HG02678 (cell line): ENCODE measurements at regions not wholly inside any gene's neighbourhood (a gene's known extent, or its start where the extent isn't known, plus 50 kb on each side); places are given as distances from the start of the nearest gene placed in this dataset.
"Not testable (repeated sequence)": the region's sequence is repeated elsewhere in the genome, so short reads cannot be mapped to it uniquely, and the experiment has no call there.

Source experiments
- ATAC-seq: cut with Tn5 transposase; IDR thresholded peaks from one replicate; pipeline ENCODE4 v1.9.1; 2021; ENCODE audit warnings: mild to moderate bottlenecking, moderate library complexity; ENCODE audit not compliant: unreplicated experiment

GRCh38 chr4:12140864-12141263 lies 712.2 kb upstream of the HS3ST1 start:
- ATAC-seq = no peak

DNA sequence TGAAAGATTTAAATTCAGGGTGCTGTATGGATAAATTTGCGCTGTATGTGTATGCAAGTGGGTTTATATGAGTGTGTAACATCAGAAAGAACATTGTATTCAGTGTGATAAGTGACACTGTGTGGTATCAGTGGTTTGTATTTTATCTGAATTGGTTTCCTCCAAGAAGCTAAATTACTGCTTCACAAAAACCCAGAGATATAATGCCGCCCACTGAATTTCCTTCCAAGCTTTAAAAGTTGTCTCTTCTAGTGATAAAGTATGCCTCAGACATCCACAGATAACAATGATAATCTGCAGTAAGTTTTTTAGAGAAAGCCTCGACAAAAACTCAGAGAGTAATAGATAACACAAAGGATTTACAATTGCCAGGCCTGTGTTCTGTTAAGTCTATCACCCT lies 710.6 kb upstream of the HS3ST1 start:
- no peak for ATAC-seq

DNA sequence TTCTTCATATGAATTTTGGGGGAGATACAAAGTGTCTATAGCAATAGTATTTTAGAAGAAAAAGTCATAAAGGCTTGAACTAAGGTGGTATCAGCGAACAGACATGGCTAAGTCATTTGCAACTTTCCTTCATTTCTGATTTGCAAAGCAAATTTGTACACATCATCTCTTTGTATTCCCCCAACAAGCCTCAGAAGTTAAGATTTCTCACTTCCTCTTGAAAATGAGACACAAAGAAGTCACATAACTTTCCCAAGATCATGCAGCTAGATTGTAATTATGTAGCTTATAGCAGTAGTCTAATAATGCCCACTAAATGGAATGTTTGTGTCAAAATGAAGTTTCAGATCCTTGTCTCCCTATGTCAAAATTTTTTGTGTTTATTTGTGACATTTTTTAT lies 709.8 kb upstream of the HS3ST1 start:
- ATAC-seq = no peak

- no peak for ATAC-seq
Measured at GRCh38 chr4:12137575-12137974, 708.9 kb upstream of the HS3ST1 start.

DNA sequence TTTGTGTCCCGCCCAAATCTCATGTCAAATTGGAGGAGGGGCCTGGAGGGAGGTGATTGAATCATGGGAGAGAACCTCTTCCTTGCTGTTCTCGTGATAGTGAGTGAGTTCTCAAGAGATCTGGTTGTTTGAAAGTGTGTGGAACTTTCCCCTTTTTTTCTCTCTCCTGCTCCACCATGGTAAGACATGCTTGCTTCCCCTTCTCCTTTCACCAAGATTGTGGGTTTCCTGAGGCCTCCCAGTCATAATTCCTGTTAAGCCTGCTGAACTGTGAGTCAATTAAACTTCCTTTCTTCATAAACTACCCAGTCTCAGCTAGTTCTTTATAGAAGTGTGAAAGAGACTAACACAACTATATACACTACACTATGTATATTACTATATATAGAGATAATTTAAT lies 697.8 kb upstream of the HS3ST1 start:
- no peak for ATAC-seq

- no peak for ATAC-seq
Measured at GRCh38 chr4:12124138-12124537, 695.4 kb upstream of the HS3ST1 start.

GRCh38 chr4:12123707-12124106 lies 695.0 kb upstream of the HS3ST1 start:
- no peak for ATAC-seq

- ATAC-seq = no peak
Measured at GRCh38 chr4:12122316-12122715, 693.6 kb upstream of the HS3ST1 start.

DNA sequence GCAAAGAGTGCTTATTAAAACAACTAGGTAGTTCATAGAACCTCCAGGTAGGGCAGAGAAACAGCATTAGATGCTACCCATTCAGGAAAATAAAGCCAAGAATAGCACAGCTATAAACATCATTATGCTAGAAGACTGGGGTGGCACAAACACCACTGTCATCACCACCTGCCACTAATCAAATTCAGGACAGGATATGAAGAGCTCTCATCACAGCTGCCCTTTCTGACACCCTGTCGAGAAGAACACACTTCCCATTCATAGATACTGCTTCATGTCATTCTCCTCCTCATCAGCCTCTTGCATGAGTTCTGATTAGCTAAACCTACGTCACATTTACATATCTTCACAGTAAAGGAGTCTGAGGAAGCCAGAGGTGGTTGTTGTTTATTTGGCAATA lies 692.3 kb upstream of the HS3ST1 start:
- no peak for ATAC-seq

GRCh38 chr4:12118651-12119213 lies 690.0 kb upstream of the HS3ST1 start:
- ATAC-seq = peak; percentile 86

- no peak for ATAC-seq
Measured at GRCh38 chr4:12116009-12116552, 687.4 kb upstream of the HS3ST1 start.

- ATAC-seq = no peak
Measured at GRCh38 chr4:12110627-12111026, 681.9 kb upstream of the HS3ST1 start.

GRCh38 chr4:12109056-12109455 lies 680.4 kb upstream of the HS3ST1 start:
- not testable (repeated sequence) for ATAC-seq

- no peak for ATAC-seq
Measured at GRCh38 chr4:12105519-12105918, 676.8 kb upstream of the HS3ST1 start.

DNA sequence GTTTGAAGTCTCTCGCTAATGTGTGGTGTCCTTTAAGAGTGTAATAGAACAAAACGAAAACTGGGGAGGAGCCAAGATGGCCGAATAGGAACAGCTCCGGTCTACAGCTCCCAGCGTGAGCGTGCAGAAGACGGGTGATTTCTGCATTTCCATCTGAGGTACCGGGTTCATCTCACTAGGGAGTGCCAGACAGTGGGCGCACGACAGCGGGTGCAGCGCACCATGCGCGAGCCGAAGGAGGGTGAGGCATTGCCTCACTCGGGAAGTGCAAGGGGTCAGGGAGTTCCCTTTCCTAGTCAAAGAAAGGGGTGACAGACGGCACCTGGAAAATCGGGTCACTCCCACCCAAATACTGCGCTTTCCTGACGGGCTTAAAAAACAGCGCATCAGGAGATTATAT lies 661.2 kb upstream of the HS3ST1 start:
- ATAC-seq = not testable (repeated sequence)

DNA sequence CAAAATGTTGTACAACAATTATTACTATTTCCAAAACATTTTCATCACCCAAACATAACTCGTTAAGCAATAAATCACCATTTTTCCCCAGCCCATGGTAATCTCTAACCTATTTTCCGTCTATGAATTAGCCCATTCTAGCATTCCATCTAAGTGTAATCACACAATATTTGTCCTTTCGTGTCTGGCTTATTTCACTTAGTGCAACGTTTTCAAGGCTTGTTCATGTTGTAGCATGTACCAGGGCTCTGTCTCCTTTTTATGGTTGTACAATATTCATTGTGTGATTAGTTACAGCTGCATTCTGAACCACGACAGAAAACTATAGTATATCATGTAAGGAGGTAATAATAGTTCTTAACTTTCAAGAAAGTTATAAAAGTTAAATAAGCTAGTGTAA lies 656.0 kb upstream of the HS3ST1 start:
- no peak for ATAC-seq

DNA sequence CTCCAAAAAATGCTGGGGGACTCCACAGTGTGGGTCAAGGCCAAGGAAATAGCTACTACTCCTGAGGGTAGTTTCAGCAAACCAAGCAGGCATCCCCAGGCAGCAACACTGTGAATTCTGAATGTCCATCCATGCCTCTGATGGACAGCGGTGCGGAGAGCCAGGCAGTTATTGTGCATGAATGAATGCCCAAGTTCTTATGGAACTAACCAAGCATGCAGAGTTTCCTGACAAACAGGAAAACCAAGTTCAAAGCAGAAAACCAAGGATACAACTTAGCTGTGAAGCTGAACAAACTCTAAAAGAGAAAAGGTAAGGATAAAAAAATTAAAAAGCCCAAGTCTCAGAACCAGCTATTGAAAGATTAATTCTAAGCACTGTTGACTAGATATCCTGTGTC lies 642.6 kb upstream of the HS3ST1 start:
- no peak for ATAC-seq

DNA sequence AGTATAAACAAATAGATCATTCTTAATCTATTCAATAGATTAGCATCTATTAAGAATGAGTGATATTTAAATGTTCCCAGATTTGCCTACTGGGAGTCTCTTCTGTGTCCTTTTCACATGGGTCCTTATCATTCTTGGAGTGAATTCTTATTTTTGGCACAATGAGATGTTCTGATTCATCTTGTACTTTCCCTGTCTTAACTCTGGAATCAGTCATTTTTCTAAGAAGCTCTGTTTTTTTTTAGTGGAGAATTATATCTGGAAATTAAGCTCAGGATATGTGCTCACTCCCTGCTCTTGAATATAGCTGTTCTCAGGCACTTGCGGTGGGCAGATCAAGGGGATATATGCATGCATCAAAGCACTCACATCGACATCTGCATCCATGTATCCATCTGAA lies 625.3 kb upstream of the HS3ST1 start:
- no peak for ATAC-seq

DNA sequence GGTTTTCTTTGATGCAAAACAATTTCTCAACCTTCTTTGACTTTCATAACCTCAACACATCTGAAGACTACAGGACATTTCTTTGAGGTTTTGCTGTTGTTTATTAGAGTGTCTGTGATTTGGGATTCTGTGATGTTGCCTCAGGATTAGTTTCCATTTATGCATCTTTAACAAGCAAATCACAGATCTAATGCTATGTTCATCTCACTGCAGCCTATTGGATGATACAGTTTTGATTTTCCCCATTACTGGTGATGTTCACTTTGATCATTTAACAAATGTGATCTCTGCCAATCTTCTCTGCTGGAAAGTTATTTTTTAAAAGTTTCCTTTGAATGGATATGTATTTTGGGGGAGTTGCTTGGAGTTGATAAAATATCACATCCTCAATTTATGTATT lies 624.9 kb upstream of the HS3ST1 start:
- no peak for ATAC-seq

DNA sequence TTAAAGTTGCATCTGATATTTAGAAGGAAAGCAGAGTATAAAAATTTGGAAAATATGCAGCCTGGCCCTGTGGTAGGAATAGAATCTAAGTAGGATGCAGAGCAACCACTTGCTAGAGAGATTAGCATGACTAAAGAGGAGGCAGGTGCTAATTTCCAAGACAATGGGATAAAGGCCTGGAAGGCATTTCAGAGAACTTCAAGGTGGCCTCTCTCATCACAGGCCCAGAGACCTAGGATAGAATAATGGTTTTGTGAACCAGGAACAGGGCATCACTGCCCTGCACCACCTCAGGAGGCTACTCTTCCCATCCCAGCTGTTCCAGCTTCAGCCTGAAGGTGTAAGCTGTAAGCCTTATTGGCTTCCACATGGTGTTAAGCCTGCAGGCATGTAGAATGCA lies 621.7 kb upstream of the HS3ST1 start:
- no peak for ATAC-seq

DNA sequence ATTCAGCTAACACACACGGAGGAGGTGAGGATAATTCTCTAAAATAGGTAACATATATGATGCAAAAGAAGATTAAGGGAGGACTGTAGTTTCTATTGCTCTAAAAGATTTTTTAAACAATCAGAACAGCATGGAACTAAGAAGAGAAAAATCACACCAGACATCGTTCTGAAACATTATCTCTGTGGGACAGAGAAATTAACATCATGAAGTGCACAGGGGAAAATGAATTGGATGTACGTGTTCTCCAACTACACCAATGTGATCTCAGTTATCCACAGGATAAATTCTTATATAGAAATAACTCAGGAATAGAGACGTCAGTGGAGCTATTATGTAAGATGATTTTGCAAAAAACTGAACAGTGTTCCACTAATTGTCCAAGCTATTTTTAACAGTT lies 614.1 kb upstream of the HS3ST1 start:
- ATAC-seq = no peak

DNA sequence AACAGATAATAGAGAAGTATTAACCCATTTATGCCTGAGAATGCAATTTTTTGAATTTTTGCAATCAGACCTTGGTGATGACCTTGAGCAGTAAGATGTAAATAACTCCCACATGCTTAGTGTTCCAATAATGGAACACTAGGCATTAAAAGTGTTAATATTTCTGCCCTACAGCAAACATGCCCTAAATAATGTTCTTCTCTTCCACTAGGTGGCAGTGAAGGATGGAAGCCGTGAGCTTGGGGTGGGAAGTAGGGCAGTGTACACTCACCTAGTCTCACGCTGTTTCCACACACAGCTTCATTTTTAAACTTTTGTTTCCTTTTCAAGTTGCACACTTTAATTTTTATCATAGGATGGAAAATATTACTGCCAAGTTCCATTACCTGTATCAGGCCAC lies 613.1 kb upstream of the HS3ST1 start:
- no peak for ATAC-seq

GRCh38 chr4:12036450-12036849 lies 607.8 kb upstream of the HS3ST1 start:
- ATAC-seq = no peak
